ENCODE measurements at regions not wholly inside any gene's neighbourhood (a gene's known extent, or its start where the extent isn't known, plus 50 kb on each side); places are given as distances from the start of the nearest gene placed in this dataset.

DNA sequence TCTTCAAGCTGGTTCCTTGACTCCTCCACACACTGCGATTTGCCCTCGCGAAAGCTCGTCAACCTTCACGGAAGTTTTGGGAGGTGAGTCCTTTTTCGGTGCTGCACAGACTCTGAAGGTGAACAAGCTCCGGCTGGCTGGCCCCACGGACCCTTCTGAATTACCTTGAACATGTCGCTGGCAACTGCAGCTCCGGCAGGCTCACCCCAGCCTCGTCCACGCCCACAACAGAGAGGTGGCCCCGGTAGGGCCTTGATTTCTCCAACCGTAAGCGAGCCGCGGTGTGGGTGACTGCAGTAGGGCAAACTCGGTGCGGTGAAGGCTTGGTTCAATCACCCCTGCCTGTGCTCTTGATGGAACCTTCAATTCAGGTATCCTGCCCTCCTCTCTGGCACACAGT lies 1020.7 kb upstream of the GOT2 start:
- H3K9me3 Mint-ChIP-seq (ENCODE audit: insufficient read depth), result peaks cover 6% of the 10 kb centered on the region
- ChIA-PET CTCF (interaction anchor here (0.6 kb wide), 1 partner anchor 558 kb away, joined by 3 read pairs; no protein-coding TSS in a partner anchor), POLR2A (no interaction called here)
- H3K4me1 Mint-ChIP-seq (ENCODE audit: low read depth), result no peaks in the 10 kb centered on the region
- no peaks in the 10 kb centered on the region for H3K27me3 Mint-ChIP-seq (ENCODE audit: low read depth)
- H3K4me3 Mint-ChIP-seq, result no peak overlapping the region
- DNase-seq (no peak), ATAC-seq (no peak)
- H3K36me3 Mint-ChIP-seq (ENCODE audit: low read depth), result no peaks in the 10 kb centered on the region
- H3K27ac Mint-ChIP-seq, result no peak overlapping the region

DNA sequence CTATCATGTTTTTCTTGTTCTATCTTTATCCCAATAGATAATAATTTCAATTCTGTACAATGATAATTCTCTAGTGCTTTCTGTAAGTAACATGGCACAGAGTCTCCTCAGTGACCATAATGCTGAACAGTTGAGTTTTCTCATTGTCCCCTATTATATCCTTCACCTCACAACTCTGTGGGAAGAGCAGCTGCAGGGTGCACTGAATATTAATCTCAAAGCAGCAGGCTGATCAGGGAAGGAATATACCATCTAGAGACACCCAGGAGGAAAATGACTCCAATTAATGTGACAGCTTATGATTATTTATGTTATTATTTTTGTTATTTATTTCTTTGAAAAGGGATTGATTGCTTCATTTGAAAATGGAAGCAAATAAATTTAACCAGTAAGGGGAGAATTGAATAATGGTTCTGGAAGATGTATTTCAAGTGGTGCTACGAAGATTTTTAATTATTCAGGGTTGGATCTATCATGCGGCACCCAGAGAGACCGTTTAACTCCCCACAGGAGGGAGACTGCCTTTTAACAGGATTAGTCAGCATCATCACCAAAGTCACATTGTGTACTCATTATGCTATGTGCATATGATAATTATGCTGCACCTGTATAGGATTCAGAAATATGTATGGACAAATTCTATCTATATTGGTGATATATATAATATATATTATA lies 1015.7 kb upstream of the GOT2 start:
- Mint-ChIP-seq H3K27me3 (ENCODE audit: low read depth) (no peaks in the 10 kb centered on the region), H3K36me3 (ENCODE audit: low read depth) (no peaks in the 10 kb centered on the region), H3K9me3 (ENCODE audit: insufficient read depth) (peaks cover 3% of the 10 kb centered on the region), H3K4me3 (no peak overlapping the region), H3K27ac (no peak overlapping the region), H3K4me1 (ENCODE audit: low read depth) (no peaks in the 10 kb centered on the region)
- DNase-seq (no peak), ATAC-seq (no peak)
- ChIA-PET CTCF (no interaction called here), POLR2A (no interaction called here)

GRCh38 chr16:59748531-59748930 lies 1014.4 kb upstream of the GOT2 start:
- ATAC-seq, result no peak
- Mint-ChIP-seq H3K9me3 (ENCODE audit: insufficient read depth) (peaks cover 5% of the 10 kb centered on the region), H3K27ac (no peak overlapping the region), H3K27me3 (ENCODE audit: low read depth) (no peaks in the 10 kb centered on the region), H3K36me3 (ENCODE audit: low read depth) (no peaks in the 10 kb centered on the region), H3K4me1 (ENCODE audit: low read depth) (no peaks in the 10 kb centered on the region), H3K4me3 (no peak overlapping the region)
- CTCF ChIA-PET, result no interaction called here
- DNase-seq, result no peak
- POLR2A ChIA-PET, result no interaction called here

DNA sequence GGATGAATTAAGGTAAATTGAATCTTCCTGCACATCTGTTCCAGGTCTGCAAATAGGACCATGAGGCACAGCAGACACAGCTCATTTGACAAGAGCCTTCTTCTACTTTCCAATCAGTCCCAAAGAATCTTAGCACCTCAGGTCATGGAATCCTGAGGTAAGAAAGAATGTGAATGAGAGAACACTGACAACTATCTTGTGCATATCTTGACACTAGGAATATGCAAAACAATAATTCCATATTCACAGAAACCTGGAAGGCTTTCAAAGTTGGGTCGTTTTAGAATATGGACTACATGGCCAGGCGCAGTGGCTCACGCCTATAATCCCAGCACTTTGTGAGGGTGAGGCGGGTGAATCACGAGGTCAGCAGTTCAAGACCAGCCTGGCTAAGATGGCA lies 1009.4 kb upstream of the GOT2 start:
- DNase-seq (no peak), ATAC-seq (no peak)
- Mint-ChIP-seq H3K27me3 (ENCODE audit: low read depth) (no peaks in the 10 kb centered on the region), H3K27ac (no peak overlapping the region), H3K9me3 (ENCODE audit: insufficient read depth) (peaks cover 5% of the 10 kb centered on the region), H3K4me1 (ENCODE audit: low read depth) (no peaks in the 10 kb centered on the region), H3K36me3 (ENCODE audit: low read depth) (no peaks in the 10 kb centered on the region), H3K4me3 (no peak overlapping the region)
- ChIA-PET POLR2A (no interaction called here), CTCF (no interaction called here)

GRCh38 chr16:59740858-59741257 lies 1006.7 kb upstream of the GOT2 start:
- H3K27me3 Mint-ChIP-seq (ENCODE audit: low read depth), result no peaks in the 10 kb centered on the region
- no peaks in the 10 kb centered on the region for H3K36me3 Mint-ChIP-seq (ENCODE audit: low read depth)
- no peak for DNase-seq
- H3K27ac Mint-ChIP-seq, result no peak overlapping the region
- H3K9me3 Mint-ChIP-seq (ENCODE audit: insufficient read depth), result peaks cover 5% of the 10 kb centered on the region
- ATAC-seq, result no peak
- no peak overlapping the region for H3K4me3 Mint-ChIP-seq
- ChIA-PET CTCF (no interaction called here), POLR2A (no interaction called here)
- H3K4me1 Mint-ChIP-seq (ENCODE audit: low read depth), result no peaks in the 10 kb centered on the region

DNA sequence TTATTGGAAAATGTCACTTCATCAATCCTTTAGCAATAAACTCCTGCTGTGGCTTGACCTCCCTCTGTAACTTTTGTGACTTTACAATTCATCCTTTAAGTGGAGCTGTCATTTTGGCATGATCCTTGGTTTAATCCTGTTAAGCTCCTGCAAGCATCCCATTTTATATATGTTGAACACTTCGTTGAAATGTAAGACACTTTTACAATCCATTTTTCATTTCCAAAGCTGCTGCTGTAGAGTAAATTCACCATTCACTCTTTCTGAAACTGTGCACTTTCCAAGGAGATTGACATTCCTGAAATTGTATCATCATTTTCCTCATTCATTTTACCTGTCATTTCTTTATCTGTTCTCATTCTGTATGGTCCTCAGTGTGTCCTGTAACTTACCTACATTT lies 1003.2 kb upstream of the GOT2 start:
- ChIA-PET POLR2A (no interaction called here), CTCF (no interaction called here)
- DNase-seq, result no peak
- H3K4me1 Mint-ChIP-seq (ENCODE audit: low read depth), result no peaks in the 10 kb centered on the region
- no peak for ATAC-seq
- no peak overlapping the region for H3K27ac Mint-ChIP-seq
- no peaks in the 10 kb centered on the region for H3K27me3 Mint-ChIP-seq (ENCODE audit: low read depth)
- H3K9me3 Mint-ChIP-seq (ENCODE audit: insufficient read depth), result no peaks in the 10 kb centered on the region
- H3K4me3 Mint-ChIP-seq, result no peak overlapping the region
- no peaks in the 10 kb centered on the region for H3K36me3 Mint-ChIP-seq (ENCODE audit: low read depth)

GRCh38 chr16:59733321-59733720 lies 999.2 kb upstream of the GOT2 start:
- Mint-ChIP-seq H3K9me3 (ENCODE audit: insufficient read depth) (peaks cover 13% of the 10 kb centered on the region), H3K4me3 (no peak overlapping the region), H3K4me1 (ENCODE audit: low read depth) (no peaks in the 10 kb centered on the region), H3K36me3 (ENCODE audit: low read depth) (no peaks in the 10 kb centered on the region), H3K27ac (no peak overlapping the region), H3K27me3 (ENCODE audit: low read depth) (no peaks in the 10 kb centered on the region)
- POLR2A ChIA-PET, result no interaction called here
- ATAC-seq, result no peak
- CTCF ChIA-PET, result no interaction called here
- no peak for DNase-seq

DNA sequence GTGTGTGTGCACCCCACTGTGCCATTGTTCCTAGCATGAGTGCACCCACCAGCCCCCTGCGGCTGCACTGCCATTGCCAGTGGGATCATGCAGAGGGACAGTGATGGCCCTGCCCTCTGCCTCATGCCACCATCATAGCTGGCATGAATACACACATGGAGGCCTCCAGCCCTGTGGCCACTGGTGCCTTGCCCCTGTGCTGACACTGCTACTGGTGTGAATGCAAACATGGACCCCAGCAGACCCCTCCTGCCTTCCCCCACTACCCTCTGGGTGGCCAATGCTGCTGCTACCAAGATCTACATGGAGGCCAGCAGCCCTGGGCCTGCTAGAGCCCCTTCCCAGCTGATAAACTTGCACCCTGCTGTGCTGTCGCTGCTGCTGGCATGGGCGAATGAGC lies 995.5 kb upstream of the GOT2 start:
- H3K9me3 Mint-ChIP-seq (ENCODE audit: insufficient read depth), result peaks cover 18% of the 10 kb centered on the region
- CTCF ChIA-PET, result no interaction called here
- no peaks in the 10 kb centered on the region for H3K36me3 Mint-ChIP-seq (ENCODE audit: low read depth)
- POLR2A ChIA-PET, result no interaction called here
- no peaks in the 10 kb centered on the region for H3K4me1 Mint-ChIP-seq (ENCODE audit: low read depth)
- no peak overlapping the region for H3K27ac Mint-ChIP-seq
- H3K27me3 Mint-ChIP-seq (ENCODE audit: low read depth), result no peaks in the 10 kb centered on the region
- DNase-seq, result no peak
- no peak for ATAC-seq
- no peak overlapping the region for H3K4me3 Mint-ChIP-seq

DNA sequence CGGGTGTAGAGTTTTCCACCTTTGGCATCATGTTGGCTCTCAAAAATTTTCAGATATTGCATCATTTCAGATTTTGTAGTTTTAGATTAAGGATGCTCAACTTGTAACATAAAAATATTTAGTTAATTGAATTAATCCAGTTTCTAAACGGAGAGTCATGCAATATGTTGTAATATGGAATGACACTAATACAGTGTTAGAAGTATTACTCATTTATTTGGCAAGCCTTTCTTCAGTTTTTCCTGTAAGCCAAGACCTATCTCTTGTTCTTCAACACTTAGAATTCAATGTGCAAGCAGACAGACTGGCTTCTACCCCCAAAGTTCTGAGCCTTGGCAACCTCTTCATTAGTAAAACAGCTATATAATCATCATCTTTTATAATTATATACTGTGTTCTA lies 985.0 kb upstream of the GOT2 start:
- H3K36me3 Mint-ChIP-seq (ENCODE audit: low read depth), result no peaks in the 10 kb centered on the region
- no peaks in the 10 kb centered on the region for H3K9me3 Mint-ChIP-seq (ENCODE audit: insufficient read depth)
- no peak overlapping the region for H3K4me3 Mint-ChIP-seq
- DNase-seq (no peak), ATAC-seq (no peak)
- H3K27ac Mint-ChIP-seq, result no peak overlapping the region
- H3K27me3 Mint-ChIP-seq (ENCODE audit: low read depth), result no peaks in the 10 kb centered on the region
- H3K4me1 Mint-ChIP-seq (ENCODE audit: low read depth), result no peaks in the 10 kb centered on the region
- ChIA-PET POLR2A (no interaction called here), CTCF (no interaction called here)

- no peak for ATAC-seq
- ChIA-PET CTCF (no interaction called here), POLR2A (no interaction called here)
- Mint-ChIP-seq H3K4me1 (ENCODE audit: low read depth) (no peaks in the 10 kb centered on the region), H3K36me3 (ENCODE audit: low read depth) (no peaks in the 10 kb centered on the region), H3K27me3 (ENCODE audit: low read depth) (no peaks in the 10 kb centered on the region), H3K4me3 (no peak overlapping the region), H3K9me3 (ENCODE audit: insufficient read depth) (no peaks in the 10 kb centered on the region), H3K27ac (no peak overlapping the region)
- no peak for DNase-seq
Measured at GRCh38 chr16:59707436-59708226, 973.5 kb upstream of the GOT2 start.

DNA sequence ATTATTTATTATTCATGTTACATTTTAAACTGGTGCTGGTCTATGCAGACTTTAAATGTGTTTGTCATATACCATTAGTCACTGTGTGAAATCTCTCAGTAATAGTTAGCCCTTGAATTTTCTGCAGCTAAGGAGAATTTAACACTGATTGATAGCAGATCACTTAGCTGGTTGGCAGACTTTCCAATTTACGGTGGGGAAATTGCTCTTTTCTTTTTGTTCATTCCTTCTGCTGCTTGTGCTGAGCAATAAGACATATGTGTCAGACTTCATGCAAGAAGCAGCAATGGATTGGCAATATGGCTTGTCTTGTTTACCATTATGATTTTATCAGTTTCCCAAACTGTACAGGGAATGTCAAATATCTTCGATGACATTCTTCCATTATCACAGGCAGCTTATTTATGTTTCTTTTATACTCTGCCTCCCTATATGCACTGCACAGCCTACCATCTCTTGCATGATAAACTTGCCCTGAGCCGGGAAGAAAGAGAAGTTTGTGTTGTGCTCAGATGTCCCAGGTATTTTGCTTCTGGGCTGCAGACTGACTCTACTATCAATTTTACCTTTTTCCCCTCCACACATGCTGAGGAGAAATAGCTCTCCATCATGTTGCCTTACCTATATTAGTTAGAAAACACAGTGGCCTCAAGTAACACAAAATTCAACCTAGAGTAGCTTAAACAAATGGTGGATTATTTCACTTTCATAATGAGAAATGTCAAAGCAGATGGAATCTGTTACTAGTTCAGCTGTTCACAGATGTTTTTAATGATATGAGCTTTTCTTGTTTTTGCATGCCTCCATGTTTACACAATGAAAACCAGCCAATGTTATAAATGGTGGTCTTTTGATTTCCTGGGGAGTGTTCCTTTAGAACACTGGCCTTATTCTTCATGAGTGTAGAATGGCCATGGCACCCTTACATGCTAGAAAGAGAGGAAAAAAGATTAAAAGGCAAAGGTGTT lies 968.1 kb upstream of the GOT2 start:
- POLR2A ChIA-PET, result no interaction called here
- no peaks in the 10 kb centered on the region for H3K9me3 Mint-ChIP-seq (ENCODE audit: insufficient read depth)

DNA sequence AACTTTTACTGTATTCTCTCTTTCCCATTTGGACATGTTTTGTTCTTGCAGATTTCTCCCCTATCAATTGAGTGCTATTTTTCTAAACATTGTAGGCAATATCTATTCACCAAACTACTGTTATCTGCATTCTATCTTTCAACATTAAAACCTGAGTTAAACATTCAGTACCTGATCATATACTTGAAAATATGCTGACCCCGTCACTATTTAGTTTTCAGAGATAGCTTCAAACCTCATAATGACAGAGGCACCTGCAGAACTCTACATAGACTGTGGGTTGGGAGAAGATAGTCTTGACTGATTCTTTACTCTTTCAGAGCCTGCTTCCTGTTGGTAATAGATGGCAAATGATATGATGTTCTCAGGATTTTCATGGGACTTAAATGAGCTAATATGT lies 965.7 kb upstream of the GOT2 start:
- H3K27me3 Mint-ChIP-seq (ENCODE audit: low read depth), result no peaks in the 10 kb centered on the region
- no peak for DNase-seq
- H3K4me3 Mint-ChIP-seq, result no peak overlapping the region
- H3K9me3 Mint-ChIP-seq (ENCODE audit: insufficient read depth), result no peaks in the 10 kb centered on the region
- no peak for ATAC-seq
- POLR2A ChIA-PET, result no interaction called here
- CTCF ChIA-PET, result no interaction called here
- H3K36me3 Mint-ChIP-seq (ENCODE audit: low read depth), result no peaks in the 10 kb centered on the region
- no peak overlapping the region for H3K27ac Mint-ChIP-seq
- H3K4me1 Mint-ChIP-seq (ENCODE audit: low read depth), result no peaks in the 10 kb centered on the region

More for the DNA sequence above, 968.1 kb upstream of the GOT2 start:
- CTCF ChIA-PET, result no interaction called here
- Mint-ChIP-seq H3K27ac (no peak overlapping the region), H3K27me3 (ENCODE audit: low read depth) (no peaks in the 10 kb centered on the region), H3K4me1 (ENCODE audit: low read depth) (no peaks in the 10 kb centered on the region), H3K36me3 (ENCODE audit: low read depth) (no peaks in the 10 kb centered on the region), H3K4me3 (no peak overlapping the region)
- no peak for DNase-seq
- ATAC-seq, result no peak
